ENCODE measurements at regions not wholly inside any gene's neighbourhood (a gene's known extent, or its start where the extent isn't known, plus 50 kb on each side); places are given as distances from the start of the nearest gene placed in this dataset.

DNA sequence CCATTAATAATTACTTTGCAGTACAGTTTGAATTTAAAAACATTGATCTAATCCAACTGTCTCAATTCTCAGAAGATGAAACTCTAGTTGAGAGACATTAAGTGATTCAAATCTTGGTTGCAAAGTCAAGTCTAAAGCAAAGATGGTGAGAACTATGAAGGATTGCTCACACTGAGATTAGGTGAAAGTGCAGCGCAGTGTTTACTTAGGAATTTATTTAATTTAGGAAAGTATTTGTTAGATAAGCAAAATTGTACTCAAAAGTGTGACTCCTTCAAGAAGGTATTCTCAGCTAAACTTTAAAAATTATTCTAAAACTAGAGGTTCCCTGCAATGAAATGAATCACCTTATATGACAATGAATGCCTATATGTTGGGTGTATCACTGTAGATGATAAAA is 454.9 kb downstream of the PDGFC start:
- TF ChIP-seq POLR2A (IDR thresholded peaks at IDR 0.05; ENCODE audit: low read depth, low read length) (no peak), CTCF (IDR thresholded peaks at IDR 0.05; ENCODE audit: extremely low read depth in 1 of 2, insufficient read depth in 1 of 2, low read depth in 1 of 2, low read length in 2 of 2) (no peak), EZH2 (IDR thresholded peaks at IDR 0.05; ENCODE audit: borderline replicate concordance, low read depth, low read length, severe bottlenecking) (no peak), MYC (IDR thresholded peaks at IDR 0.05; ENCODE audit: low read depth, low read length) (no peak)
- TF ChIP-seq, protein P1, sequence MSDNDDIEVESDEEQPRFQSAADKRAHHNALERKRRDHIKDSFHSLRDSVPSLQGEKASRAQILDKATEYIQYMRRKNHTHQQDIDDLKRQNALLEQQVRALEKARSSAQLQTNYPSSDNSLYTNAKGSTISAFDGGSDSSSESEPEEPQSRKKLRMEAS (IDR thresholded peaks at IDR 0.05; ENCODE audit: insufficient read depth, insufficient read length): no peak

Measured in endothelial cell of umbilical vein (primary cell).